K562 (cell line): ENCODE measurements at regions not wholly inside any gene's neighbourhood (a gene's known extent, or its start where the extent isn't known, plus 50 kb on each side); places are given as distances from the start of the nearest gene placed in this dataset.

Experiments used
- ATAC-seq: fragments of 200-7000 bp; cut with Tn5 transposase; 3 replicates; pipeline ENCODE4 v1.9.1; 2020; ENCODE audit warnings: moderate library complexity
- BruUV-seq: library from RNA; stranded (reverse); fragments of 400-500 nt; replicated peaks from 2 replicates; lab custom pipeline; 2021; lab: Mats Ljungman, UMichigan
- CTCF ChIA-PET: fragments of 300-600 bp; formaldehyde crosslinking; extraction: SDS; loops from one replicate; lab custom pipeline; 2021; ENCODE audit warnings: low intra/inter-chr PET ratio; lab: Yijun Ruan, JAX
- POLR2A ChIA-PET: fragments of 300-600, 350-650 bp; sonication (Branson Sonifier 250); formaldehyde crosslinking; extraction: SDS; loops from one replicate; lab custom pipeline; 2021; ENCODE audit warnings: antibody characterized with exemption, inconsistent platforms; lab: Yijun Ruan, JAX
- DNase-seq, 4 experiments: peaks; one replicate each; pipeline versions ENCODE4 v3.0.0 to v3.0.0-alpha.2; 2011 to 2018; ENCODE audit warnings: low spot score in 3 of 4, mixed read lengths in 3 of 4; ENCODE audit errors: extremely low read depth in 1 of 4
- FAIRE-seq: peaks from 2 replicates; lab custom pipeline; 2011; peaks lifted over from hg19 to GRCh38; lab: Jason Lieb, UNC
- H2AFZ ChIP-seq: 2 replicates; pipeline ENCODE4 v1.6.0; 2011; ENCODE audit warnings: low read depth, low read length, control low read depth, inconsistent platforms
- H3K27ac ChIP-seq: fragments of 200-600 bp; 3 replicates; pipeline ENCODE4 v1.8.0; 2011; ENCODE audit warnings: low read depth, mild to moderate bottlenecking, control low read depth, inconsistent platforms, low read length, moderate library complexity, mixed read lengths; ENCODE audit errors: extremely low read depth
- H3K27me3 ChIP-seq, 2 experiments: fragments of 300-600 bp in 1 of 2; 2 replicates in 1 of 2; 3 replicates in 1 of 2; pipeline versions ENCODE4 v1.6.0 to v1.8.0; 2011; ENCODE audit warnings: inconsistent platforms in 2 of 2, low read length in 2 of 2, mild to moderate bottlenecking in 1 of 2, mixed read lengths in 1 of 2, moderate library complexity in 1 of 2; ENCODE audit not compliant: control insufficient read depth in 2 of 2, insufficient read depth in 2 of 2
- H3K36me3 ChIP-seq: fragments of 300-600 bp; 3 replicates; pipeline ENCODE4 v1.8.0; 2011; ENCODE audit warnings: mild to moderate bottlenecking, low read length, inconsistent platforms; ENCODE audit not compliant: control insufficient read depth, insufficient read depth
- H3K4me1 ChIP-seq, 2 experiments: fragments of 200-600 bp in 1 of 2; replicated peaks in 1 of 2; 2 replicates in 1 of 2; 3 replicates in 1 of 2; pipeline versions ENCODE4 v1.5.1 to v1.8.0; 2011; ENCODE audit warnings: inconsistent platforms in 2 of 2, low read length in 2 of 2, mild to moderate bottlenecking in 1 of 2, mixed read lengths in 1 of 2, moderate library complexity in 1 of 2; ENCODE audit not compliant: control insufficient read depth in 2 of 2, insufficient read depth in 2 of 2
- H3K4me2 ChIP-seq: 2 replicates; pipeline ENCODE4 v1.6.1; 2011; ENCODE audit warnings: low read length, control low read depth, inconsistent platforms, mixed read lengths; ENCODE audit not compliant: insufficient read depth
- H3K4me3 ChIP-seq: fragments of 200-600 bp; sonication (generic), shearing (Covaris generic); 2 replicates; pipeline ENCODE4 v1.5.1; 2016; ENCODE audit warnings: control low read depth, inconsistent platforms
- H3K79me2 ChIP-seq: fragments of 200-600 bp; 3 replicates; pipeline ENCODE4 v1.8.0; 2011; ENCODE audit warnings: low read length, inconsistent platforms; ENCODE audit not compliant: control insufficient read depth, insufficient read depth
- H3K9ac ChIP-seq, 2 experiments: 2 replicates each; pipeline versions ENCODE4 v1.6.0 to v1.6.1; 2011; ENCODE audit warnings: low read depth in 2 of 2, low read length in 2 of 2, control low read depth in 1 of 2, inconsistent platforms in 1 of 2, mild to moderate bottlenecking in 1 of 2, mixed read lengths in 1 of 2; ENCODE audit not compliant: insufficient read depth in 1 of 2
- H3K9me1 ChIP-seq: one replicate; pipeline ENCODE4 v1.6.0; 2011; ENCODE audit warnings: inconsistent platforms, mild to moderate bottlenecking, low read length, moderate library complexity; ENCODE audit not compliant: control insufficient read depth, insufficient read depth
- H3K9me3 ChIP-seq: replicated peaks from 2 replicates; pipeline ENCODE4 v1.5.1; 2011; ENCODE audit warnings: low read depth, low read length, inconsistent platforms; ENCODE audit not compliant: control insufficient read depth, insufficient read depth
- H4K20me1 ChIP-seq: replicated peaks from 2 replicates; pipeline ENCODE4 v1.6.1; 2011; ENCODE audit warnings: low read length, inconsistent platforms, mixed read lengths; ENCODE audit not compliant: control insufficient read depth, insufficient read depth
- DACH1 ChIP-seq: fragments of 450-650 bp; IDR thresholded peaks from 2 replicates; pipeline ENCODE4 v1.6.1; 2018; ENCODE audit not compliant: partially characterized antibody
- MEF2D ChIP-seq: conservative IDR thresholded peaks from 2 replicates; pipeline ENCODE4 v1.6.1; 2016; ENCODE audit warnings: low read depth, missing genetic modification characterization, missing compliant biosample characterization
- POLR2AphosphoS5 ChIP-seq: IDR thresholded peaks from 2 replicates; pipeline ENCODE4 v1.6.1; 2011; ENCODE audit warnings: mild to moderate bottlenecking, low read depth, low read length, moderate library complexity; ENCODE audit not compliant: control insufficient read depth, insufficient read depth
- SAP30 ChIP-seq: fragments of 200-600 bp; sonication (generic); IDR thresholded peaks from 2 replicates; pipeline ENCODE4 v1.6.1; 2012; ENCODE audit warnings: borderline replicate concordance, low read depth, mild to moderate bottlenecking, moderate library complexity, low read length, control low read depth, inconsistent platforms; ENCODE audit not compliant: insufficient read depth, poor library complexity, severe bottlenecking
- SMAD2 ChIP-seq: fragments of 150-350 bp; IDR thresholded peaks from 2 replicates; pipeline ENCODE4 v1.6.1; 2014; ENCODE audit warnings: low read depth, mild to moderate bottlenecking, low read length
- SMARCE1 ChIP-seq: fragments of 450-650 bp; IDR thresholded peaks from 2 replicates; pipeline ENCODE4 v1.7.1; 2016; ENCODE audit warnings: mild to moderate bottlenecking
- SREBF2 ChIP-seq: sonication (generic); formaldehyde crosslinking; IDR thresholded peaks from 2 replicates; pipeline ENCODE4 v1.4.0; 2020; ENCODE audit warnings: mild to moderate bottlenecking, missing genetic modification reagents
- STAT5A ChIP-seq: IDR thresholded peaks from 2 replicates; pipeline ENCODE4 v1.6.1; 2012; ENCODE audit warnings: low read length, inconsistent platforms, borderline replicate concordance
- ZNF830 ChIP-seq: fragments of 250-450 bp; sonication (Bioruptor Pico); IDR thresholded peaks from 2 replicates; pipeline ENCODE4 v1.5.0; 2021; ENCODE audit warnings: mild to moderate bottlenecking
- ZSCAN32 ChIP-seq: fragments of 450-650 bp; formaldehyde crosslinking; IDR thresholded peaks from 2 replicates; pipeline ENCODE4 v1.4.0; 2020; ENCODE audit warnings: mild to moderate bottlenecking, moderate library complexity
- whole genome bisulfite sequencing: fragments of 100-300 bp; shearing (Covaris generic); methylation state at CpG from one replicate; pipeline ENCODE4 v1.1.6; 2016; ENCODE audit warnings: low coverage, mixed read lengths; ENCODE audit not compliant: insufficient coverage; ENCODE audit errors: missing lambda C conversion rate; 5-methylcytosine and 5-hydroxymethylcytosine counted together
- in situ Hi-C: fragments of 300-500 bp; cut with MboI; formaldehyde crosslinking; loops from 4 replicates; pipeline ENCODE4 v1.15.0; 2018; ENCODE audit warnings: inconsistent platforms, mixed read lengths
- intact Hi-C: fragments of 100-400 bp; cut with micrococcal nuclease; formaldehyde crosslinking; loops from 2 replicates; pipeline ENCODE4 v1.14.2; 2022
- TF ChIP-seq, protein P1 (sequence below): sonication (generic); formaldehyde crosslinking; IDR thresholded peaks from 2 replicates; pipeline ENCODE4 v1.8.1; 2022; ENCODE audit warnings: missing genetic modification reagents
- TF ChIP-seq, protein P2 (sequence below): fragments of 450-650 bp; IDR thresholded peaks from 2 replicates; pipeline ENCODE4 v1.6.1; 2014; ENCODE audit warnings: low read depth, mild to moderate bottlenecking, moderate library complexity, borderline replicate concordance
- TF ChIP-seq, protein P3 (sequence below): fragments of 250-450 bp; sonication (Bioruptor Pico); IDR thresholded peaks from 2 replicates; pipeline ENCODE4 v1.4.0; 2020

DNA sequence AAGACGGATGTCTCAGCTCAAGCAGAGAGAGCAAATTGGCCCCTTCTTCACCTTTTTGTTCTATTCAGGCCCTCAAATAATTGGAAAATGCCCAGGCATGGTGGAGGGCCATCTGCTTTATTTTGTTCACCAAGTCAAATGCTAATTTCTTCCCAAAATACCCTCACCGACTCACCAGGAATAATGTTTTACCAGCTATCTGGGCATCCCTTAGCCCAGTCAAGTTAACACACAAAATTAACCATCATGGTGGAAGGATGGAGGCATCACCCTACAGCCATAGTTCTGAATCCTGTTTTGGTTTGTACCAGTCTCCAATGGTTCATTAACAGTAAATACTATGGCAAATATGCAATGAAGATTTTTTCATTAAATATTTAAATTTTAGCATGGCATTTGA lies 51.7 kb upstream of the SERP2 start (continued):
- TF ChIP-seq SMAD2 (no peak), STAT5A (no peak), SAP30 (no peak), MEF2D (tag) (no peak)
- TF ChIP-seq, protein P1, sequence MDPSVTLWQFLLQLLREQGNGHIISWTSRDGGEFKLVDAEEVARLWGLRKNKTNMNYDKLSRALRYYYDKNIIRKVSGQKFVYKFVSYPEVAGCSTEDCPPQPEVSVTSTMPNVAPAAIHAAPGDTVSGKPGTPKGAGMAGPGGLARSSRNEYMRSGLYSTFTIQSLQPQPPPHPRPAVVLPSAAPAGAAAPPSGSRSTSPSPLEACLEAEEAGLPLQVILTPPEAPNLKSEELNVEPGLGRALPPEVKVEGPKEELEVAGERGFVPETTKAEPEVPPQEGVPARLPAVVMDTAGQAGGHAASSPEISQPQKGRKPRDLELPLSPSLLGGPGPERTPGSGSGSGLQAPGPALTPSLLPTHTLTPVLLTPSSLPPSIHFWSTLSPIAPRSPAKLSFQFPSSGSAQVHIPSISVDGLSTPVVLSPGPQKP (CRISPR knock-in tag), result no peak
- TF ChIP-seq, protein P2, sequence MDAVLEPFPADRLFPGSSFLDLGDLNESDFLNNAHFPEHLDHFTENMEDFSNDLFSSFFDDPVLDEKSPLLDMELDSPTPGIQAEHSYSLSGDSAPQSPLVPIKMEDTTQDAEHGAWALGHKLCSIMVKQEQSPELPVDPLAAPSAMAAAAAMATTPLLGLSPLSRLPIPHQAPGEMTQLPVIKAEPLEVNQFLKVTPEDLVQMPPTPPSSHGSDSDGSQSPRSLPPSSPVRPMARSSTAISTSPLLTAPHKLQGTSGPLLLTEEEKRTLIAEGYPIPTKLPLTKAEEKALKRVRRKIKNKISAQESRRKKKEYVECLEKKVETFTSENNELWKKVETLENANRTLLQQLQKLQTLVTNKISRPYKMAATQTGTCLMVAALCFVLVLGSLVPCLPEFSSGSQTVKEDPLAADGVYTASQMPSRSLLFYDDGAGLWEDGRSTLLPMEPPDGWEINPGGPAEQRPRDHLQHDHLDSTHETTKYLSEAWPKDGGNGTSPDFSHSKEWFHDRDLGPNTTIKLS, result no peak

DNA sequence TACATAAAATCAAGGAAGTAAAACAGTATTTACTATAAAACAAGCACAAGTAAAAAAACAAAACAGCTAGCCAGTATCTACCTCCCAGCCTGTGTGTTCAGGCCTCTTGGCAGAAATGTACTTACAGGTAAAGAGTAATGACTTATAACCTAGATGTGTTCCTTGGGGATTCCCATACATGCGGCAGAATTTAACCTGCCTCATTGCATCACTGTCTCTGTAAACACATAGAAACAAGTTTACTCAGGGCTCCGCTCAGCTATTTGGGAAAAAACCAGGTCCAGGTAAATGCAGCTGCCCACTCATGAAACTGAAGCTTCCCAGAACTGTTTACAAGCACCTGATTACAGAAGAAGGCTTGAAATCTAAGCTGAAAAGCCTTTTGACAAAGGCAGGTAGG lies 50.7 kb upstream of the SERP2 start:
- BruUV-seq, result no TSS peak
- Histone ChIP-seq H3K27me3 (no peaks in the 10 kb centered on the region), H3K79me2 (no peaks in the 10 kb centered on the region), H3K9me1 (no peaks in the 10 kb centered on the region), H3K4me2 (no peak overlapping the region), H3K27ac (no peak overlapping the region), H3K4me3 (no peak overlapping the region), H3K36me3 (no peaks in the 10 kb centered on the region), H3K9me3 (no peaks in the 10 kb centered on the region), H2AFZ (no peak overlapping the region), H4K20me1 (no peaks in the 10 kb centered on the region), H3K9ac (no peak overlapping the region), H3K4me1 (peaks cover 0 to 2% of the 10 kb centered on the region in 2 experiments; a peak in 1 of 5 replicates)
- in situ Hi-C loops (no loop called here), intact Hi-C loops (no loop called here)
- FAIRE-seq, result no peak
- ChIA-PET POLR2A (interaction anchor here (0.5 to 1.6 kb wide), 3 partner anchors 13 to 169 kb away, joined by 3 to 6 read pairs (median 3); no protein-coding TSS in a partner anchor), CTCF (no interaction called here)
- WGBS, result 21% methylated on average over 2 of the region's 2 CpGs
- ATAC-seq, result no peak
- no peak for DNase-seq
- TF ChIP-seq, protein P3, sequence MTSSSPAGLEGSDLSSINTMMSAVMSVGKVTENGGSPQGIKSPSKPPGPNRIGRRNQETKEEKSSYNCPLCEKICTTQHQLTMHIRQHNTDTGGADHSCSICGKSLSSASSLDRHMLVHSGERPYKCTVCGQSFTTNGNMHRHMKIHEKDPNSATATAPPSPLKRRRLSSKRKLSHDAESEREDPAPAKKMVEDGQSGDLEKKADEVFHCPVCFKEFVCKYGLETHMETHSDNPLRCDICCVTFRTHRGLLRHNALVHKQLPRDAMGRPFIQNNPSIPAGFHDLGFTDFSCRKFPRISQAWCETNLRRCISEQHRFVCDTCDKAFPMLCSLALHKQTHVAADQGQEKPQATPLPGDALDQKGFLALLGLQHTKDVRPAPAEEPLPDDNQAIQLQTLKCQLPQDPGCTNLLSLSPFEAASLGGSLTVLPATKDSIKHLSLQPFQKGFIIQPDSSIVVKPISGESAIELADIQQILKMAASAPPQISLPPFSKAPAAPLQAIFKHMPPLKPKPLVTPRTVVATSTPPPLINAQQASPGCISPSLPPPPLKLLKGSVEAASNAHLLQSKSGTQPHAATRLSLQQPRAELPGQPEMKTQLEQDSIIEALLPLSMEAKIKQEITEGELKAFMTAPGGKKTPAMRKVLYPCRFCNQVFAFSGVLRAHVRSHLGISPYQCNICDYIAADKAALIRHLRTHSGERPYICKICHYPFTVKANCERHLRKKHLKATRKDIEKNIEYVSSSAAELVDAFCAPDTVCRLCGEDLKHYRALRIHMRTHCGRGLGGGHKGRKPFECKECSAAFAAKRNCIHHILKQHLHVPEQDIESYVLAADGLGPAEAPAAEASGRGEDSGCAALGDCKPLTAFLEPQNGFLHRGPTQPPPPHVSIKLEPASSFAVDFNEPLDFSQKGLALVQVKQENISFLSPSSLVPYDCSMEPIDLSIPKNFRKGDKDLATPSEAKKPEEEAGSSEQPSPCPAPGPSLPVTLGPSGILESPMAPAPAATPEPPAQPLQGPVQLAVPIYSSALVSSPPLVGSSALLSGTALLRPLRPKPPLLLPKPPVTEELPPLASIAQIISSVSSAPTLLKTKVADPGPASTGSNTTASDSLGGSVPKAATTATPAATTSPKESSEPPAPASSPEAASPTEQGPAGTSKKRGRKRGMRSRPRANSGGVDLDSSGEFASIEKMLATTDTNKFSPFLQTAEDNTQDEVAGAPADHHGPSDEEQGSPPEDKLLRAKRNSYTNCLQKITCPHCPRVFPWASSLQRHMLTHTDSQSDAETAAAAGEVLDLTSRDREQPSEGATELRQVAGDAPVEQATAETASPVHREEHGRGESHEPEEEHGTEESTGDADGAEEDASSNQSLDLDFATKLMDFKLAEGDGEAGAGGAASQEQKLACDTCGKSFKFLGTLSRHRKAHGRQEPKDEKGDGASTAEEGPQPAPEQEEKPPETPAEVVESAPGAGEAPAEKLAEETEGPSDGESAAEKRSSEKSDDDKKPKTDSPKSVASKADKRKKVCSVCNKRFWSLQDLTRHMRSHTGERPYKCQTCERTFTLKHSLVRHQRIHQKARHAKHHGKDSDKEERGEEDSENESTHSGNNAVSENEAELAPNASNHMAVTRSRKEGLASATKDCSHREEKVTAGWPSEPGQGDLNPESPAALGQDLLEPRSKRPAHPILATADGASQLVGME (CRISPR knock-in tag), result no peak
- TF ChIP-seq DACH1 (no peak), SREBF2 (CRISPR knock-in tag) (no peak), ZSCAN32 (no peak), POLR2AphosphoS5 (no peak), SMARCE1 (no peak), ZNF830 (CRISPR knock-in tag) (no peak)
